22Rv1 (cell line): ENCODE measurements at regions not wholly inside any gene's neighbourhood (a gene's known extent, or its start where the extent isn't known, plus 50 kb on each side); places are given as distances from the start of the nearest gene placed in this dataset.

Source experiments
- ZFX ChIP-seq: fragments of 450-650 bp; IDR thresholded peaks from 2 replicates; pipeline ENCODE4 v1.6.1; 2017; ENCODE audit warnings: antibody characterized with exemption, borderline replicate concordance
- TF ChIP-seq, protein P1 (sequence below): fragments of 450-650 bp; IDR thresholded peaks from 2 replicates; pipeline ENCODE4 v1.5.1; 2017; ENCODE audit warnings: mild to moderate bottlenecking

DNA sequence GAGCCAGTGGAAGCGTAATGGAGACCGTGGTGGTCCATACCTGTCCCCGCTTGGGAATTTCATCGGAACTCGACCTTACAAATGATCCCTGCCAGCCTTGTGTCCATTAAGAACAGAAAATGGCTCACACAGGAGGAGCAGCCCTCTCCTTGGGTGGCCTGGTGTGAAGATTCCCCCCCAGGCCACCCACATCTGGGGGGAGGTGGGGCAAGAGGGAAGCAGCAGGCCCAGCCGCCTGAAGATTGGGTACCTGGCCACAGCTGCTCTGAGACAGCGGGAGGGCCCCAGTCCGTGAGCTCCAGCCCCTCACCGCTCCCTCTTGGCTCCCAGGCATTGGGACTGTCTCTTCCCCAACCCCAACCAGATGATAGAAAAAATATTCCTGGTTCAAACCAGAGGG lies 277.8 kb upstream of the FOXF1 start:
- TF ChIP-seq, protein P1, sequence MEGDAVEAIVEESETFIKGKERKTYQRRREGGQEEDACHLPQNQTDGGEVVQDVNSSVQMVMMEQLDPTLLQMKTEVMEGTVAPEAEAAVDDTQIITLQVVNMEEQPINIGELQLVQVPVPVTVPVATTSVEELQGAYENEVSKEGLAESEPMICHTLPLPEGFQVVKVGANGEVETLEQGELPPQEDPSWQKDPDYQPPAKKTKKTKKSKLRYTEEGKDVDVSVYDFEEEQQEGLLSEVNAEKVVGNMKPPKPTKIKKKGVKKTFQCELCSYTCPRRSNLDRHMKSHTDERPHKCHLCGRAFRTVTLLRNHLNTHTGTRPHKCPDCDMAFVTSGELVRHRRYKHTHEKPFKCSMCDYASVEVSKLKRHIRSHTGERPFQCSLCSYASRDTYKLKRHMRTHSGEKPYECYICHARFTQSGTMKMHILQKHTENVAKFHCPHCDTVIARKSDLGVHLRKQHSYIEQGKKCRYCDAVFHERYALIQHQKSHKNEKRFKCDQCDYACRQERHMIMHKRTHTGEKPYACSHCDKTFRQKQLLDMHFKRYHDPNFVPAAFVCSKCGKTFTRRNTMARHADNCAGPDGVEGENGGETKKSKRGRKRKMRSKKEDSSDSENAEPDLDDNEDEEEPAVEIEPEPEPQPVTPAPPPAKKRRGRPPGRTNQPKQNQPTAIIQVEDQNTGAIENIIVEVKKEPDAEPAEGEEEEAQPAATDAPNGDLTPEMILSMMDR, result no peak
- no peak for TF ChIP-seq ZFX
